CD14-positive monocyte (primary cell): ENCODE measurements at regions not wholly inside any gene's neighbourhood (a gene's known extent, or its start where the extent isn't known, plus 50 kb on each side); places are given as distances from the start of the nearest gene placed in this dataset.

ENCODE experiments used
- DNase-seq, 3 donors: peaks; one replicate each; pipeline ENCODE4 v3.0.0-alpha.2; 2011 to 2022
- H2AFZ ChIP-seq: 2 replicates; pipeline ENCODE4 v1.6.0; 2012; ENCODE audit warnings: mild to moderate bottlenecking, low read depth, low read length, inconsistent platforms; ENCODE audit not compliant: insufficient read depth, poor library complexity, severe bottlenecking
- H3K27ac ChIP-seq, 2 donors: 1 replicate in 1 of 2; 2 replicates in 1 of 2; pipeline ENCODE4 v1.5.1; 2012 to 2013; ENCODE audit warnings: low read length in 2 of 2, control low read depth in 1 of 2, inconsistent platforms in 1 of 2, low read depth in 1 of 2, mild to moderate bottlenecking in 1 of 2
- H3K27me3 ChIP-seq, 2 donors: one replicate each; pipeline versions ENCODE4 v1.6.0 to v1.6.1; 2011 to 2013; ENCODE audit warnings: low read length in 2 of 2; ENCODE audit not compliant: control insufficient read depth in 2 of 2, insufficient read depth in 2 of 2
- H3K36me3 ChIP-seq, 2 donors: replicated peaks in 1 of 2; 1 replicate in 1 of 2; 2 replicates in 1 of 2; pipeline versions ENCODE4 v1.5.1 to v1.6.1; 2012 to 2013; ENCODE audit warnings: low read length in 2 of 2, control low read depth in 1 of 2, inconsistent platforms in 1 of 2, mild to moderate bottlenecking in 1 of 2; ENCODE audit not compliant: insufficient read depth in 2 of 2, control insufficient read depth in 1 of 2
- H3K4me1 ChIP-seq, 2 donors: 1 replicate in 1 of 2; 2 replicates in 1 of 2; pipeline versions ENCODE4 v1.5.1 to v1.6.1; 2012 to 2013; ENCODE audit warnings: low read length in 2 of 2, control low read depth in 1 of 2, inconsistent platforms in 1 of 2, mild to moderate bottlenecking in 1 of 2, moderate library complexity in 1 of 2; ENCODE audit not compliant: insufficient read depth in 2 of 2, control insufficient read depth in 1 of 2
- H3K4me2 ChIP-seq: replicated peaks from 2 replicates; pipeline ENCODE3; 2012; ENCODE audit warnings: low read length, moderate library complexity, mild to moderate bottlenecking; ENCODE audit not compliant: poor library complexity, severe bottlenecking; ENCODE audit errors: extremely low read depth
- H3K4me3 ChIP-seq, 3 experiments: fragments of 200-600 bp in 1 of 3; sonication (generic) in 1 of 3; replicated peaks in 1 of 3; 1 replicate in 2 of 3; 2 replicates in 1 of 3; pipeline ENCODE4 v1.5.1; 2011 to 2013; ENCODE audit warnings: low read length in 3 of 3, mild to moderate bottlenecking in 3 of 3, control low read depth in 2 of 3, low read depth in 2 of 3, inconsistent platforms in 1 of 3, moderate library complexity in 1 of 3
- H3K79me2 ChIP-seq: 2 replicates; pipeline ENCODE4 v1.6.0; 2012; ENCODE audit warnings: mild to moderate bottlenecking, control low read depth, inconsistent platforms, low read length, moderate library complexity; ENCODE audit not compliant: insufficient read depth
- H3K9ac ChIP-seq: 2 replicates; pipeline ENCODE4 v1.6.0; 2017; ENCODE audit warnings: low read length, mild to moderate bottlenecking; ENCODE audit not compliant: insufficient read depth, poor library complexity, severe bottlenecking
- H3K9me3 ChIP-seq, 2 donors: replicated peaks in 1 of 2; 1 replicate in 1 of 2; 2 replicates in 1 of 2; pipeline versions ENCODE4 v1.5.1 to v1.6.1; 2012 to 2013; ENCODE audit warnings: low read length in 2 of 2, control low read depth in 1 of 2; ENCODE audit not compliant: control insufficient read depth in 1 of 2, insufficient read depth in 1 of 2
- H4K20me1 ChIP-seq: 2 replicates; pipeline ENCODE4 v1.6.0; 2012; ENCODE audit warnings: mild to moderate bottlenecking, low read length, control low read depth, moderate library complexity; ENCODE audit not compliant: insufficient read depth
- H3K27ac Mint-ChIP-seq, 7 donors: one replicate each; pipeline ENCODE4 v1.8.0; 2020; ENCODE audit warnings: mild to moderate bottlenecking in 7 of 7, mixed read lengths in 7 of 7, moderate library complexity in 6 of 7, inconsistent platforms in 2 of 7
- H3K27me3 Mint-ChIP-seq, 3 donors: one replicate each; pipeline ENCODE4 v1.8.0; 2021 to 2022; ENCODE audit warnings: low read depth in 3 of 3, mild to moderate bottlenecking in 3 of 3, mixed read lengths in 3 of 3, moderate library complexity in 3 of 3, inconsistent platforms in 1 of 3
- H3K36me3 Mint-ChIP-seq, 2 donors: one replicate each; pipeline ENCODE4 v1.8.0; 2020; ENCODE audit warnings: mixed read lengths in 2 of 2, inconsistent platforms in 1 of 2, mild to moderate bottlenecking in 1 of 2
- H3K4me1 Mint-ChIP-seq: one replicate; pipeline ENCODE4 v1.8.0; 2020; ENCODE audit warnings: mild to moderate bottlenecking, mixed read lengths
- H3K4me3 Mint-ChIP-seq, 2 donors: one replicate each; pipeline ENCODE4 v1.8.0; 2020; ENCODE audit warnings: mild to moderate bottlenecking in 2 of 2, mixed read lengths in 2 of 2, moderate library complexity in 1 of 2
- H3K9me3 Mint-ChIP-seq, 7 donors: one replicate each; pipeline ENCODE4 v1.8.0; 2020 to 2022; ENCODE audit warnings: mixed read lengths in 7 of 7, mild to moderate bottlenecking in 6 of 7, moderate library complexity in 6 of 7, inconsistent platforms in 2 of 7
- WGBS: methylation state at CpG from one replicate; pipeline ENCODE4 v1.1.5; 2013; ENCODE audit warnings: missing lambda C conversion rate; ENCODE audit not compliant: insufficient coverage; 5-methylcytosine and 5-hydroxymethylcytosine counted together
- intact Hi-C, 2 donors: fragments of 100-400 bp; cut with micrococcal nuclease; formaldehyde crosslinking; loops; one replicate each; pipeline versions ENCODE4 v1.15.0 to v1.15.1; 2023
- TF ChIP-seq, protein P1 (sequence below): fragments of 200-600 bp; IDR thresholded peaks from one replicate; pipeline ENCODE4 v1.8.0; 2022; ENCODE audit warnings: antibody characterized with exemption, mild to moderate bottlenecking

DNA sequence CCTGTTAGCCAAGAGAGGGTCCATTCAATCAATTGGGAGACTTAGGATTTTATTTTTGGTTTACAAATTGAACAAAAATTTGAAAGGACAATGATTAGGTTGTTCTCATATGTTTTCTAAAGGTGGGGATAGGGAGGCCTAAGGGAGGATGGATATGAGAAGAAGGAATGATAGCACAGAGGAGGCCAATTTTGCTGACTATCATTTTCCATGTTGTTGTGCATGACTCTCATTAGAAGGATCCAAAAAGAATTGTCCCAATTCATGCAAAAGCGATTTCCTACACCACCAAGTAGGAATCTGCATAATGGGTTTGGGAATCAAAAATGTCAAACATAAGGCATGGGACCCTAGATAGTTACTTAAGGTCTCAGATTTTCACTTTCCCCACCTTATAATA is 524.8 kb downstream of the KIF2B start:
- intact Hi-C loops, result no loop called here
- peaks cover 0 to 15% (median 0%) of the 10 kb centered on the region in 7 donors for H3K9me3 Mint-ChIP-seq
- TF ChIP-seq, protein P1, sequence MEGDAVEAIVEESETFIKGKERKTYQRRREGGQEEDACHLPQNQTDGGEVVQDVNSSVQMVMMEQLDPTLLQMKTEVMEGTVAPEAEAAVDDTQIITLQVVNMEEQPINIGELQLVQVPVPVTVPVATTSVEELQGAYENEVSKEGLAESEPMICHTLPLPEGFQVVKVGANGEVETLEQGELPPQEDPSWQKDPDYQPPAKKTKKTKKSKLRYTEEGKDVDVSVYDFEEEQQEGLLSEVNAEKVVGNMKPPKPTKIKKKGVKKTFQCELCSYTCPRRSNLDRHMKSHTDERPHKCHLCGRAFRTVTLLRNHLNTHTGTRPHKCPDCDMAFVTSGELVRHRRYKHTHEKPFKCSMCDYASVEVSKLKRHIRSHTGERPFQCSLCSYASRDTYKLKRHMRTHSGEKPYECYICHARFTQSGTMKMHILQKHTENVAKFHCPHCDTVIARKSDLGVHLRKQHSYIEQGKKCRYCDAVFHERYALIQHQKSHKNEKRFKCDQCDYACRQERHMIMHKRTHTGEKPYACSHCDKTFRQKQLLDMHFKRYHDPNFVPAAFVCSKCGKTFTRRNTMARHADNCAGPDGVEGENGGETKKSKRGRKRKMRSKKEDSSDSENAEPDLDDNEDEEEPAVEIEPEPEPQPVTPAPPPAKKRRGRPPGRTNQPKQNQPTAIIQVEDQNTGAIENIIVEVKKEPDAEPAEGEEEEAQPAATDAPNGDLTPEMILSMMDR, result no peak
- Histone ChIP-seq H3K4me2 (no peak overlapping the region), H3K9me3 (peaks cover 0 to 7% of the 10 kb centered on the region in 2 donors), H3K36me3 (no peaks in the 10 kb centered on the region), H4K20me1 (no peaks in the 10 kb centered on the region), H3K79me2 (no peaks in the 10 kb centered on the region), H3K4me1 (no peaks in the 10 kb centered on the region), H3K27ac (no peak overlapping the region), H3K9ac (no peak overlapping the region), H2AFZ (no peak overlapping the region), H3K4me3 (no peak overlapping the region), H3K27me3 (no peaks in the 10 kb centered on the region)
- H3K4me3 Mint-ChIP-seq, result no peak overlapping the region
- no peaks in the 10 kb centered on the region for H3K4me1 Mint-ChIP-seq
- DNase-seq, result no peak
- H3K27me3 Mint-ChIP-seq, result peaks cover 0 to 3% (median 0%) of the 10 kb centered on the region in 3 donors
- H3K27ac Mint-ChIP-seq, result no peak overlapping the region
- WGBS, result no CpG with 5 or more reads among the region's 1 CpG
- no peaks in the 10 kb centered on the region for H3K36me3 Mint-ChIP-seq

DNA sequence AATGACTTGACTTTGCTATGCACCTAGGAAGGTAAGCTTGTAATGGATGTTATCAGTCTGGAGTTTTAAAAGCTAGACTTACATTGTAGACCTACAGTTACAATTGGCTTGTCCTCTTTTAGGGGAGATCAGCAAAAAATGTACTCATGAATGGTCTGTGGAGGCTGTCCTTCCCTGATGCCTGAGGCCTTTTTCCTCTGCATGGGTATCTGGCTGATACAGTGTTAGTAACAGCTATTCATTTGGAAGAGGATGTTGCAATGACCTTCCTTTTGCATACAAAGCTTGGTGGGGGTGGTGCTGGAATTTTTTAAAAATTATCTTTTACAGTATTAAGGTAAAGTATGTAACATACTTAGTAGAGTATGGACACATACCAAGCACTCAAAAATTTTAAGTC is 525.5 kb downstream of the KIF2B start:
- peaks cover 0 to 15% (median 0%) of the 10 kb centered on the region in 7 donors for H3K9me3 Mint-ChIP-seq
- DNase-seq, result no peak

More for the DNA sequence above, 525.5 kb downstream of the KIF2B start:
- H3K4me3 Mint-ChIP-seq, result no peak overlapping the region
- H3K27ac Mint-ChIP-seq, result no peak overlapping the region
- H3K36me3 Mint-ChIP-seq, result no peaks in the 10 kb centered on the region
- Histone ChIP-seq H3K4me2 (no peak overlapping the region), H3K27me3 (no peaks in the 10 kb centered on the region), H3K4me3 (no peak overlapping the region), H3K27ac (no peak overlapping the region), H2AFZ (no peak overlapping the region), H3K79me2 (no peaks in the 10 kb centered on the region), H4K20me1 (no peaks in the 10 kb centered on the region), H3K4me1 (no peaks in the 10 kb centered on the region), H3K36me3 (no peaks in the 10 kb centered on the region), H3K9ac (no peak overlapping the region), H3K9me3 (peaks cover 0 to 7% of the 10 kb centered on the region in 2 donors)
- intact Hi-C loops, result no loop called here
- TF ChIP-seq, protein P1, result no peak
- H3K4me1 Mint-ChIP-seq, result no peaks in the 10 kb centered on the region
- peaks cover 0 to 3% (median 0%) of the 10 kb centered on the region in 3 donors for H3K27me3 Mint-ChIP-seq
